ENCODE measurements at regions not wholly inside any gene's neighbourhood (a gene's known extent, or its start where the extent isn't known, plus 50 kb on each side); places are given as distances from the start of the nearest gene placed in this dataset.

DNA sequence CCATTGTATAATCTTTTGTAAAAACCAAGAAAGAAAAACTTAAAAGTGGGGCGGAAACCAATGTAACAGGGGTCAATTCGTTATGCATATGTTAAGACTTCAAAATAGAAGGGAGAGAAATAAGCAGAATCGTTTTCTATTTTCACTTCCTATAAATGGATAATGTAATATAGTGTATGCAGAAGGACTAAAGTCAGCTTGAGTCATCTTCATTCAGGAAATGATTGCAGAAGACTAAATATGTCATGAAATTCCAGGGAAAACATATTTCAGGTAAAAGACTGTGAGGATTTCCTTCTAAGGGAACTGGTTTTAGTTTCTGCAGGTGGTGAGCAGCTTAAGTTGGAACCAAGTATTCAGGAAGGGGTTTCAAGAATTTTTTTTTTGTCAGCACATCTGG lies 753.3 kb downstream of the IRX1 start:
- TF ChIP-seq, protein P1, sequence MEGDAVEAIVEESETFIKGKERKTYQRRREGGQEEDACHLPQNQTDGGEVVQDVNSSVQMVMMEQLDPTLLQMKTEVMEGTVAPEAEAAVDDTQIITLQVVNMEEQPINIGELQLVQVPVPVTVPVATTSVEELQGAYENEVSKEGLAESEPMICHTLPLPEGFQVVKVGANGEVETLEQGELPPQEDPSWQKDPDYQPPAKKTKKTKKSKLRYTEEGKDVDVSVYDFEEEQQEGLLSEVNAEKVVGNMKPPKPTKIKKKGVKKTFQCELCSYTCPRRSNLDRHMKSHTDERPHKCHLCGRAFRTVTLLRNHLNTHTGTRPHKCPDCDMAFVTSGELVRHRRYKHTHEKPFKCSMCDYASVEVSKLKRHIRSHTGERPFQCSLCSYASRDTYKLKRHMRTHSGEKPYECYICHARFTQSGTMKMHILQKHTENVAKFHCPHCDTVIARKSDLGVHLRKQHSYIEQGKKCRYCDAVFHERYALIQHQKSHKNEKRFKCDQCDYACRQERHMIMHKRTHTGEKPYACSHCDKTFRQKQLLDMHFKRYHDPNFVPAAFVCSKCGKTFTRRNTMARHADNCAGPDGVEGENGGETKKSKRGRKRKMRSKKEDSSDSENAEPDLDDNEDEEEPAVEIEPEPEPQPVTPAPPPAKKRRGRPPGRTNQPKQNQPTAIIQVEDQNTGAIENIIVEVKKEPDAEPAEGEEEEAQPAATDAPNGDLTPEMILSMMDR (IDR thresholded peaks at IDR 0.05; ENCODE audit: low read length), result no peak
- TF ChIP-seq EZH2 (optimal IDR thresholded peaks at IDR 0.05; ENCODE audit: low read depth, low read length), result no peak
- no peak for TF ChIP-seq EZH2phosphoT487 (IDR thresholded peaks at IDR 0.05; ENCODE audit: low read length)

Data from MM.1S (cell line).